SJCRH30 (cell line): ENCODE measurements at regions not wholly inside any gene's neighbourhood (a gene's known extent, or its start where the extent isn't known, plus 50 kb on each side); places are given as distances from the start of the nearest gene placed in this dataset.
"Not testable (repeated sequence)": the region's sequence is repeated elsewhere in the genome, so short reads cannot be mapped to it uniquely, and the experiment has no call there.

Source experiments
- DNase-seq, 2 experiments: peaks; one replicate each; pipeline ENCODE4 v3.0.0-alpha.2; 2015 to 2020
- H3K27ac ChIP-seq: fragments of 250-450 bp; sonication (Bioruptor Pico); 2 replicates; pipeline ENCODE4 v1.5.1; 2020; ENCODE audit warnings: mild to moderate bottlenecking, moderate library complexity
- H3K27me3 ChIP-seq: fragments of 250-450 bp; sonication (Bioruptor Pico); 2 replicates; pipeline ENCODE4 v1.5.1; 2020; ENCODE audit warnings: mild to moderate bottlenecking, moderate library complexity
- H3K36me3 ChIP-seq: fragments of 250-450 bp; sonication (Bioruptor Pico); 2 replicates; pipeline ENCODE4 v1.5.1; 2020; ENCODE audit warnings: mild to moderate bottlenecking, moderate library complexity
- H3K4me1 ChIP-seq: fragments of 250-450 bp; sonication (Bioruptor Pico); 2 replicates; pipeline ENCODE4 v1.5.1; 2020; ENCODE audit warnings: mild to moderate bottlenecking, moderate library complexity
- H3K4me3 ChIP-seq: fragments of 250-450 bp; sonication (Bioruptor Pico); 2 replicates; pipeline ENCODE4 v1.5.1; 2020; ENCODE audit warnings: mild to moderate bottlenecking, moderate library complexity
- H3K9me3 ChIP-seq: fragments of 250-450 bp; sonication (Bioruptor Pico); replicated peaks from 2 replicates; pipeline ENCODE4 v1.5.1; 2020; ENCODE audit warnings: mild to moderate bottlenecking, moderate library complexity

DNA sequence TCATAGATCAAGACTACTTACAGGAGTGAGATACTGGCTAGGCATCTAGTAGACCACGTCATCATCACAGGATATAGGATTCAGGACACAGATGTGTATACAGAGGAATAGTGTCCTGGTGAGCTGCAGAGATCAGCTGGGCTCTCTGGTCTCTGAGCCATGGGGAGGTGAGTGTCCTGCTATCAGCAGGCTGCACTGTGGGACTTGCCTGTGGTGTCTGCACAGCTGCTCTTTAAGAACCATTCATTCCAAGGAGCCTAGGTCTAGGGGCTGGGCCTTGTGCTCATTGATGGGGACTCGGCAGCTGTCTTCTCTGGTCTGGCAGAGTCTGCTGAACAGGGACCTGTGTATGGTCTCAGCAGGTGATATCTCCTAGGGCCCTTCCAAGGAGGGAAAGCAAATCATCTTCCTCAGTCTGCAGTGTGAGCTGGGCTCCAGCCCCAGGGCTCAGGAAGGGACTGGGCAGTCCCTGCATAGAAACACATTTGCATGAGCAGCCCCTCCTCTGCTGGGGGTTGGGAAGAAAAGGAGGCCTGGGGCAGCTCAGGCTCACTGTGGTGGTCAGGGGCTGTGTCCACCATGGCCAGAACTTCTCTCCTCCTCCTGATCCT lies 66.1 kb upstream of the VPREB1 start:
- no peak overlapping the region for H3K4me3 ChIP-seq
- H3K36me3 ChIP-seq = no peaks in the 10 kb centered on the region
- H3K9me3 ChIP-seq = no peaks in the 10 kb centered on the region
- peaks cover 11% of the 10 kb centered on the region for H3K27me3 ChIP-seq
- H3K4me1 ChIP-seq = no peaks in the 10 kb centered on the region
- DNase-seq = no peak
- H3K27ac ChIP-seq = no peak overlapping the region

DNA sequence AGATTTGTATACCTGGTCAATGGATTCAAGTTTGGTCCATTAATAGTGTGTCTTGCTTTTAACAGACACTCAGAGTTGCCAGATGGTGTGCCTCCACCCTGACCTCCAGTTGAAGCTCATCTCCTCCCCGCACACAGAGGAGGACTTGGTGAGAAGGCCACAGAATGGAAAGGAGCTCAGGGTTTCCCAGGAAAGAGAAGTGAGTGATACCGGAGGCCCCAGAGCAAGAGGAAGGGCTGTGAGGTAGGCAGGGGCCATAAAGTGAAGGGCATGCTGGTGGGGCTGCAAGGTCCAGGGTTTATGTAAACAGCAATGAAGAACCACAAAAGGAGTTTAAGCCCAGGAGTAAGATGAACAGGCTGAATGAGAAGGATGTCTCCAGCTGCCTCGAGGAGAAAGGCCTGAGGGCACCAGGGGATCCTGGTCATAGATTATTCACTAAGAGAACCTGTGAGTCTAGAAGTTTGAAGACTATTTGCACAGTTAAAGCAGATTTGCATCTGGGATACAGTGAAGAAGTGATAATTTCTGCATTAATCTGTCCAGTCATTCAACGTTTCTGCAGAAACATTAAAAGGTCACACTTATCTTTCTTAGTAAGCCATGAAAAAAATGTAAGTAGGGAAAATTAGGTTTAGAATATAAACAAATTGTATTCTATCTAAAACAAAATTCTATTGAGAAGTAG lies 67.5 kb upstream of the VPREB1 start:
- H3K27me3 ChIP-seq = no peaks in the 10 kb centered on the region; the same call in 1 of the 2 replicates
- no peaks in the 10 kb centered on the region for H3K4me1 ChIP-seq
- no peak for DNase-seq

DNA sequence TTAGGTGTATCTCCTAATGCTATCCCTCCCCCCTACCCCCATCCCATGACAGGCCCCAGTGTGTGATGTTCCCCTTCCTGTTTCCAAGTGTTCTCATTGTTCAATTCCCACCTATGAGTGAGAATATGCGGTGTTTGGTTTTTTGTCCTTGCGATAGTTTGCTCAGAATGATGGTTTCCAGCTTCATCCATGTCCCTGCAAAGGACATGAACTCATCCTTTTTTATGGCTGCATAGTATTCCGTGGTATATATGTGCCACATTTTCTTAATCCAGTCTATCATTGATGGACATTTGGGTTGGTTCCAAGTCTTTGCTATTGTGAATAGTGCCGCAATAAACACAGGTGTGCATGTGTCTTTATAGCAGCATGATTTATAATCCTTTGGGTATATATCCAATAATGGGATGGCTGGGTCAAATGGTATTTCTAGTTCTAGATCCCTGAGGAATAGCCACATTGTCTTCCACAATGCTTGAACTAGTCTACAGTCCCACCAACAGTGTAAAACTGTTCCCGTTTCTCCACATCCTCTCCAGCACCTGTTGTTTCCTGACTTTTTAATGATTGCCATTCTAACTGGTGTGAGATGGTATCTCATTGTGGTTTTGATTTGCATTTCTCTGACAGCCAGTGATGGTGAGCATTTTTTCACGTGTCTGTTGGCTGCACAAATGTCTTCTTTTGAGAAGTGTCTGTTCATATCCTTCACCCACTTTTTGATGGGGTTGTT lies 71.5 kb upstream of the VPREB1 start:
- H3K4me3 ChIP-seq = not testable (repeated sequence)

More for the DNA sequence above, 67.5 kb upstream of the VPREB1 start:
- Histone ChIP-seq H3K4me3 (no peak overlapping the region), H3K27ac (no peak overlapping the region), H3K9me3 (0 out of 2 replicates have a peak, but pooled peaks cover 4% of the 10 kb centered on the region), H3K36me3 (no peaks in the 10 kb centered on the region)

DNA sequence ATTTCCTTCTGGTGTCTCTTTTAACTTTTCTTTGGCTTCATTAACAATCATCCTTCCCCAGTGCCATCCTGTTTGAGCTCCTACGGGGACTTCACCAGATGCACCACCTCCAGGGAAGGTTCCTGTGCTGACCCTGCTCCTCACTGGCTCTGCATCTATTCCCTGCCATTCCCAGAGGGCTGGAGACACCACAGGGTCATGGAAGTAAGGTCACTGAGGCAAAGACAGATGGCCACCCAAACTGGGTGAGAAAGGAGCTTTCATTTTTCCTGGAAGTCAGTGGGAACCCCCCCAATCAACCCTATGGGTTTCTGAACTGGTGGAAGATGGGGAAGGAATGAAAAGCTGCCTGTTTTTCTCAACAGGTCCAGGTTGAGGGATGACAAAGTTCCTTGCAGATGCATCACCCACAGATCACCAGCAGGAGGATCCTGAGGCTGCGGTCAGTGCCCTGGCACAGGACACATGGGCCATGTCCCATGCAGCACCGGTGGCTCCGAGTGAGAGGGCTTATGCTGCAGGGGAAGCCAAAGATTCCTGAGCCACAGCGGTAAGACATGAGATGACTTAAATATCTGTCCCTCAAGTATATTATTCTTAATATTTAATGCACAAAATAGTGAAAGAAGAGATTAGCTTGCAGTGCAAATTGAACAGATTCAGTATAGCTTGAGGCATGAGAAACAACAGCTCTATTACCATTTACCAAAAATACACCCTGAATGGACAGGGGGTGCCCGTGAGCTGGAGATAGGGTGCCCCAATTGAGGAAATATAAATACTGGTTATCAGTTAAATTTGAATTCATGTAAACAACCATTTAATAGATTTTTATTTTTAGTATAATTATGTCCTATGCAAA lies 73.0 kb upstream of the VPREB1 start:
- H3K36me3 ChIP-seq = no peaks in the 10 kb centered on the region
- H3K9me3 ChIP-seq = 0 out of 2 replicates have a peak, but pooled peaks cover 4% of the 10 kb centered on the region
- no peaks in the 10 kb centered on the region; the same call in 1 of the 2 replicates for H3K4me1 ChIP-seq
- H3K4me3 ChIP-seq = no peak overlapping the region
- DNase-seq = no peak
- H3K27me3 ChIP-seq = no peaks in the 10 kb centered on the region
- H3K27ac ChIP-seq = no peak overlapping the region

More for the DNA sequence above, 71.5 kb upstream of the VPREB1 start:
- not testable (repeated sequence) for H3K27ac ChIP-seq, H3K27me3 ChIP-seq, DNase-seq, H3K4me1 ChIP-seq, H3K36me3 ChIP-seq, H3K9me3 ChIP-seq

DNA sequence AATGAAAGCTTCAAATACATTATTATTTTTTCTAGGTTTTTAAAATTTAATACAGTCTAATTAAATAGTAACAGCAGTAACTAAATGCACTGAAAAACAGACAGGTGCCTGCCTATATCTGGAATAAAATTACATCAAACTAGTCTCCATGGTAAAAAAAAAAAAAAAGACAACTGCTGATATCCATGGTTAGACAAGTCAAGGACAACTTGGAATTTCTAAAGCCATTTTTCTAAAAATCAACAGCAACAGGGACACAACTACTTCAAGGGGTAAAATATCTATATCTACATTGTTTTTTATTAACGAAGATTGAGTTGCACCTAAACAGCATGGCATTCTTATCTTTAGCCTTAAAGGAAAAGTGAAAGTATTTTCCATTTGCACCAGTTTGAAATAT lies 74.7 kb upstream of the VPREB1 start:
- 0 out of 2 replicates have a peak, but pooled peaks cover 4% of the 10 kb centered on the region for H3K9me3 ChIP-seq
- H3K27ac ChIP-seq = no peak overlapping the region
- H3K4me1 ChIP-seq = no peaks in the 10 kb centered on the region; the same call in 1 of the 2 replicates
- H3K27me3 ChIP-seq = no peaks in the 10 kb centered on the region
- no peaks in the 10 kb centered on the region for H3K36me3 ChIP-seq
- H3K4me3 ChIP-seq = no peak overlapping the region
- no peak for DNase-seq

DNA sequence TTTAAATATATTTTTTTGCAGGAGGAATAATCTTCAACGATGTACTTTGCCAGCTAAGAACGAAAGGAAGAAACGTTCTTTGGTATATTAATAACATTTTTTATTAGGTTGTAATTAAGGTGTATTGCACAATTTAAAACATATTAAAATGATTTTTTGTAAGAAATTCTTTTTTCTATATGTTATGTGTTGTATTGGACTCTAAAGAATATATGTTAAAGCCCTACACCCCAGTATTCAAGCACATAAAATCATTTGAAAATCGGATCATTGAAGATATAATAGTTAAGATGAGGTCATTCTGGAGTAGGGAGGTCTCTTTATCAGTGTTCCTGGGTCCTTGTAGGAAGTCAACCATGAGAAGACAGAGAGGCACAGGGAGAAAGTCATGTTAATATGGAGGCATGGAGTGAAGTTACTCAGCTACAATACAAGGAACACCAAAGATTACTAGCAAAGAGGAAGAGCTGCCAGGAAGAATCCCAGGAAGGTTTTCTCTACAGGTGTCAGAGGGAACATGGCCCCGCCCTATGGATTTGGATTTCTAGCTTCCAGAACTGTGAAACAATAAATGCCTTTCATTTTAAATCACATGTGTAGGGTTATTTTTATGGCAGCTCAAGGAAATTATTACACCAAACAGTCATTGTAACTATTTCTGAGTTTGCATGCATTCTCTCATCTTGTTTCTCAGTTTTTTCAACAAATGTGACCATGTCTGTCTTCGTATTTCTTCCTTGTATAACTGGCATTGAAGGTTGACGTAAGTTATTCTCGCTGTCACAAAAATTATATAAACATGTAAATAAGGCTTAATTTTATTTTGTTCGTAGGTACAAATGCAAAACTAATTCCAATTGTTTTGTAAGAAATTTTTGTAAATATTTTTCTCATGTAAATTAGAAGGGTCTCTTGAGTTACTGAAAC lies 75.4 kb upstream of the VPREB1 start:
- Histone ChIP-seq H3K36me3 (no peaks in the 10 kb centered on the region), H3K27me3 (no peaks in the 10 kb centered on the region)
- no peak for DNase-seq

DNA sequence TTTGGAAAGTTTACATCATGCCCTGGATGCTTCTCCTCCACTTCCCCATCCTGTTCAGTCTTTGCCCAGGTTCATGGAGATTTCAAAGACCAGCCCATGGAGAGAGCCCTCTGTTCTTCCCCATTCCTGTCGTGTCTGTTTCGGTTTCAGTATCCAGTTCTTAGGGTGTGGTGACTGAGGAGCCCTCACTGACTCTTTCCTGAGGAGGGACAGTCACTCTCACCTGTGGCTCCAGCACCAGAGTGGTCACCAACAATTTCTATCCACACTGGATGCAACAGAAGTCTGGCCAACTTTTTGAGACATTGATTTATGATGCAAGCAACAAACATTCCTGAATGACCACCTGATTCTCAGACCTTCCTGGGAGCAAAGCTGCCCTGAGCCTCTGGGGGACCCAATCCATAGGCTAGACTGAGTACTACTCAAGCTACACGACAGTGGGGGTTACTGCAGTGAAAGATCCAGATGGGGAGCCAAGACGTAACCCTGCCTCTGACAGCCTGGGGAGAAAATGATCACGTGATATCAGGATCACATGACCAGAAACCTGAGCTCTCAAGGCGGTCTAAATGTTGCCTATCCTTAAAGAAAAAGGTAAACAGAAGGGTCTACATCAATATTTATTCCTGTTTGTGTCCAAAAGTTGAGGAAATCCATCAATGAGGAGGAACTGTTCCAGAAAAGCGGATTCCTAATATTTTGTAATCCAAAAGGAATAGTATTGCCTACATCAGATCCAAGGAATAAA lies 76.2 kb upstream of the VPREB1 start:
- Histone ChIP-seq H3K4me1 (no peaks in the 10 kb centered on the region; the same call in 1 of the 2 replicates), H3K4me3 (no peak overlapping the region), H3K27ac (no peak overlapping the region), H3K27me3 (no peaks in the 10 kb centered on the region), H3K9me3 (0 out of 2 replicates have a peak, but pooled peaks cover 4% of the 10 kb centered on the region), H3K36me3 (no peaks in the 10 kb centered on the region)
- peak; percentile 42 to 73 for DNase-seq

More for the DNA sequence above, 75.4 kb upstream of the VPREB1 start:
- Histone ChIP-seq H3K4me1 (no peaks in the 10 kb centered on the region; the same call in 1 of the 2 replicates), H3K4me3 (no peak overlapping the region), H3K27ac (no peak overlapping the region), H3K9me3 (0 out of 2 replicates have a peak, but pooled peaks cover 4% of the 10 kb centered on the region)

DNA sequence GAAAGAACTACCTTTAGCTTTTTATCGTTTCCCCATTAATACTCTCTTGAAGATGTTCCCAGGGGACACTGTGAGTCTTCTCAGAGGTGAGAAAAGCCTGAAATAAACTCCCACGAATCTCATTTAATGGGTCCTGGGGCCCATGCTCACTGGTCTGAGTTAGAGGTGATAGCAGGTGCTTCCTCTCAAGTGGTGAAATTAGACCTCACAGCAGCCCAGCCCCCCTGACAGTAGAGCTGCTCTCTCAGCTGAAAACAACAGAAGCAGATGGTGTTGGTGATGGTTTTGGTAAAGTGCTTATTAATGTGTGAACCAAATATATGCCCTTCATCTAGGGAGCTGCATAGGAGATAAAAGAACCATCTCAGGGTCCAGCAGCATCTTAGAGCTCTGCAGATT lies 76.8 kb upstream of the VPREB1 start:
- H3K36me3 ChIP-seq = no peaks in the 10 kb centered on the region
- no peaks in the 10 kb centered on the region; the same call in 1 of the 2 replicates for H3K4me1 ChIP-seq
- no peak for DNase-seq
- H3K27ac ChIP-seq = no peak overlapping the region
- no peak overlapping the region for H3K4me3 ChIP-seq
- no peaks in the 10 kb centered on the region for H3K27me3 ChIP-seq
- no peaks in the 10 kb centered on the region for H3K9me3 ChIP-seq

DNA sequence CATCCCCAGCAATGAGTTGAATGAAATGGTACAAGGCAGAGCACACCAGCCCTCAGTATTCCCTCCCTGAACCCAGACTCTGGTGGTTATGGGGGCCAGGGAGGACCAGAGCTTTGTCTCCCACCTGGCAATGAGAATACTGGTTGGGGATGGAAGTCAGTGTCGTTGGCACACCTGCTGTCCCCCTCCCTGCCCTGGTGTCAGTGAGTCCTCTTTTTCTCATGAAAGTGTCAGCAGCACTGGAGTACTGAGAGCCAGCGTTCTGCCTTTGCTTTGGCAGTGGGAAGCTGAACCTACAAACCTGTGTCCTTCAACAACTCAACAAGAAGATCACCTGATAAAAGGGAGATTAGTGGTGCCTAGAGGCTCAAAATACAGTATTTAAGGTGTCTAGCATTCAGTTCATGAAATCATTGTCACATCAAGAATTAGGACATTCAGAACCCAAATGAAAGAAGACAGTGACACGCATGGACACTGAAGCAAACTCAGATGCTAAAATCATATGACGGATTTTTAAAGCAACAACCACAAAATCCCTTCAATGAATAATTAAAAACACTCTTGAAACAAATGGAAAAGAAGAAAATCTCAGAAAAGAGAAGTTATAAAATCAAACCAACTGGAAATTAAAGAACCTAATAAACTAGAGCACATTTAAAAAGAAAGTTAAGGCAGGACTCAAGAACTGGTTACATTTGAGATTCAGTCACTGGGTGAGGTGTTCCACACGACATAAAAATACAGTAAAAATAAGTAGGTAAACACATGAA lies 77.5 kb upstream of the VPREB1 start:
- Histone ChIP-seq H3K27me3 (no peaks in the 10 kb centered on the region), H3K9me3 (no peaks in the 10 kb centered on the region), H3K4me3 (no peak overlapping the region), H3K4me1 (no peaks in the 10 kb centered on the region; the same call in 1 of the 2 replicates), H3K27ac (no peak overlapping the region), H3K36me3 (no peaks in the 10 kb centered on the region)
- DNase-seq = no peak

DNA sequence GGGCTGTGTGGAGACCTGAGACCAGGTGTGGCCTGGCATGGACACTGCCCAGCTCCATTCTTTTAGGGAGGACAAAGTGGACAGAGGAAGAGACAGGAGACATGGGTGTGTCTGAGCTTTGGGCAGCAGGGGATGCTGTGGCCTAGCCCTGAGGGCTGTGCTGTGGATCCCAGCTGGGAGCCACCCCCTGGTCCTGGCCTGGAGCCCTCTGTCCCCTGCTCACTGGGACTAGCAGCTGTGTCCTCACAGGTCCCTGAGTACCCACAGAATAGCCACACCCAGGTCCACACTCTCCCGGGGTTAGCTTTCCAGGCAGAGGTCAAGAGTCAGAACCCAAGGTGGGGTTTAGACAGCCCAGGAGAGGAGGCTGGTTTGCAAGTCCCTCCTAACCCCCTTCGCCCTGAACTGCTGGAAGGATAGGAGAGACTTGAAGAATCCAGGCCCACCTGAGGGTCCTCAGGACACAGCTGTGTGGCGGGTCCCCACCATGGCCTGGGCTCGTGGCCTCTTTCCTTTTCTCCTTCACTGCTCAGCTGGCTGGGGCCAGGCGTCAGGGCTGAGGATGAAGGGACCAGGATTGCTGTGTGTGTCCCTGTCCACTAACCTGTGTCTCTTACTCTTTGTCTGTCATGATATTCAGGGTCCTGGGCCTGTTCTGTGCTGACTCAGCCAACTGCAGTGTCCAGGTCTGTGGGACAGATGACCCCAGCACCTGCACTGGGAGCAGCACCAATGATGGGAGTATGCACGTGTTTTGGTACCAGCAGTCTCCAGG lies 78.5 kb upstream of the VPREB1 start:
- H3K36me3 ChIP-seq = no peaks in the 10 kb centered on the region
- no peaks in the 10 kb centered on the region for H3K9me3 ChIP-seq
- no peak for DNase-seq
- H3K27ac ChIP-seq = no peak overlapping the region
- H3K4me1 ChIP-seq = no peaks in the 10 kb centered on the region; the same call in 1 of the 2 replicates
- no peak overlapping the region for H3K4me3 ChIP-seq
- H3K27me3 ChIP-seq = no peaks in the 10 kb centered on the region

DNA sequence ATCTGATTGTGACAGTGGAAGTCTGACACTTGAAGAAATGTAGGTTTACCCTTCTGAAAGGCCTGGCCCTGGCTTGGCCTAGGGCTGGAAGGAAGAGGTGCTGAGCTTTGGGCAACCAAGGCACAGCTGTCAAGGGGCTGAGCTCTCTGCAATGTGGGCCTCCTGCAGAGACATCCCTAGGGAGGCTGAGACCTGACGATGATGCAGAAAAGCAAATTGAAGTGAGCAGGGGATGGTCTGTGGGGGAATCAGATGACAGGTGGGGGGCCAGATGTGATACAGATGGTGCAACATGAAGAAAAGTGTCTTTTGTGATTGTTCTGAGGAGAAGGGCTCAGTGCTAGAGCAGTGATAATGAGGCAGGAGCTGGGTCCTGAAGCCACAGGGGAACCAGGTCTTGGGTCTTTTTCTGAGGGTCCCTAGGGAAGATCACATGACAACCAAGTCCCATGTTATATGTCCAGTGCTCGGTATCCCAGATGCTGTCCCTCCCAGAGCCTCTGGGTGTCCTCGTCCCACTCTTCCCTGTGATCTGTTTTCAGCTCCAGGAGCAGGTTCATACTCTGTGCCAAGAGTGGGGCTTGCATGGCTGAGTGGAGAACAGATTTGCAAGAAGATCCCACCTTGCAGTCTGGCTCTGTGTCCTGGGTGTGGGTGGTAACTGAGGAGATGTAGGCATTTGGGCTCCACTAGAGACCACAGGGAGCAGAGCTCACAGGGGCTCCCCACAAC lies 79.9 kb upstream of the VPREB1 start:
- no peak overlapping the region for H3K27ac ChIP-seq
- no peaks in the 10 kb centered on the region; the same call in 1 of the 2 replicates for H3K4me1 ChIP-seq
- no peak for DNase-seq
- no peak overlapping the region for H3K4me3 ChIP-seq
- no peaks in the 10 kb centered on the region for H3K36me3 ChIP-seq
- H3K27me3 ChIP-seq = no peaks in the 10 kb centered on the region
- no peaks in the 10 kb centered on the region for H3K9me3 ChIP-seq
